Calu3 (cell line): ENCODE measurements at regions not wholly inside any gene's neighbourhood (a gene's known extent, or its start where the extent isn't known, plus 50 kb on each side); places are given as distances from the start of the nearest gene placed in this dataset.
A peak's percentile ranks its signal among the peaks of the same experiment; 100 is the strongest.

Experiments
- BruUV-seq: library from RNA; stranded (reverse); fragments of 400-500 nt; replicated peaks from 2 replicates; lab custom pipeline; 2021; lab: Mats Ljungman, UMichigan
- CTCF ChIA-PET: fragments of 300-600 bp; sonication (Branson Sonifier 250); formaldehyde crosslinking; loops from one replicate; lab custom pipeline; 2022; ENCODE audit warnings: antibody characterized with exemption; lab: Charles Lee
- DNase-seq: peaks from one replicate; pipeline ENCODE4 v3.0.0; 2022
- H3K27ac Mint-ChIP-seq: one replicate; pipeline ENCODE4 v1.8.0; 2022; ENCODE audit warnings: mixed read lengths; ENCODE audit not compliant: unreplicated experiment
- H3K27me3 Mint-ChIP-seq: one replicate; pipeline ENCODE4 v1.8.0; 2022; ENCODE audit warnings: mixed read lengths; ENCODE audit not compliant: unreplicated experiment
- H3K36me3 Mint-ChIP-seq: one replicate; pipeline ENCODE4 v1.8.0; 2022; ENCODE audit warnings: mild to moderate bottlenecking, moderate library complexity, mixed read lengths; ENCODE audit not compliant: insufficient read depth, unreplicated experiment
- H3K4me1 Mint-ChIP-seq: one replicate; pipeline ENCODE4 v1.8.0; 2022; ENCODE audit warnings: mild to moderate bottlenecking, low read depth, mixed read lengths; ENCODE audit not compliant: unreplicated experiment
- H3K4me3 Mint-ChIP-seq: one replicate; pipeline ENCODE4 v1.8.0; 2022; ENCODE audit warnings: mild to moderate bottlenecking, low read depth, moderate library complexity, mixed read lengths; ENCODE audit not compliant: unreplicated experiment
- H3K9me3 Mint-ChIP-seq: one replicate; pipeline ENCODE4 v1.8.0; 2022; ENCODE audit warnings: low read depth, mixed read lengths; ENCODE audit not compliant: unreplicated experiment
- CTCF ChIP-seq: fragments of 200-600 bp; IDR thresholded peaks from one replicate; pipeline ENCODE4 v1.8.0; 2022; ENCODE audit warnings: antibody characterized with exemption; ENCODE audit not compliant: unreplicated experiment
- intact Hi-C: fragments of 100-400 bp; cut with micrococcal nuclease; formaldehyde crosslinking; loops from one replicate; pipeline ENCODE4 v1.10.0; 2022; ENCODE audit not compliant: unreplicated experiment

- no TSS peak for BruUV-seq
- no peak overlapping the region for H3K27ac Mint-ChIP-seq
- H3K27me3 Mint-ChIP-seq: peaks cover 37% of the 10 kb centered on the region
- H3K36me3 Mint-ChIP-seq: no peaks in the 10 kb centered on the region
- H3K4me1 Mint-ChIP-seq: no peaks in the 10 kb centered on the region
- no peak overlapping the region for H3K4me3 Mint-ChIP-seq
- TF ChIP-seq CTCF: no peak
- H3K9me3 Mint-ChIP-seq: no peaks in the 10 kb centered on the region
- intact Hi-C loops: loop anchor here (10.0 kb wide), 1 partner anchor 347 kb away; no protein-coding TSS in a partner anchor
- CTCF ChIA-PET: interaction anchor here (0.5 kb wide), 1 partner anchor 407 kb away, joined by 4 read pairs; no protein-coding TSS in a partner anchor
- DNase-seq: no peak
These were observed 286.6 kb upstream of the GATB start for GRCh38 chr4:152047451-152047850.

- intact Hi-C loops: loop anchor here (10.0 kb wide), 1 partner anchor 349 kb away; no protein-coding TSS in a partner anchor
- TF ChIP-seq CTCF: peak; percentile 55
- no TSS peak for BruUV-seq
- peak overlapping the region; percentile 30 for H3K4me3 Mint-ChIP-seq
- no peaks in the 10 kb centered on the region for H3K9me3 Mint-ChIP-seq
- H3K36me3 Mint-ChIP-seq: no peaks in the 10 kb centered on the region
- H3K4me1 Mint-ChIP-seq: no peaks in the 10 kb centered on the region
- DNase-seq: peak; percentile 78
- H3K27me3 Mint-ChIP-seq: peaks cover 30% of the 10 kb centered on the region
- no peak overlapping the region for H3K27ac Mint-ChIP-seq
- CTCF ChIA-PET: interaction anchor here (1.0 kb wide), 1 partner anchor 232 kb away, joined by 3 read pairs; no protein-coding TSS in a partner anchor
These were observed 285.2 kb upstream of the GATB start for GRCh38 chr4:152045807-152046571.

GRCh38 chr4:152045449-152045806 is 284.6 kb upstream of the GATB start:
- Mint-ChIP-seq H3K36me3 (no peaks in the 10 kb centered on the region), H3K27me3 (peaks cover 30% of the 10 kb centered on the region), H3K4me3 (no peak overlapping the region), H3K27ac (no peak overlapping the region), H3K4me1 (no peaks in the 10 kb centered on the region), H3K9me3 (no peaks in the 10 kb centered on the region)
- no peak for TF ChIP-seq CTCF
- DNase-seq: no peak
- intact Hi-C loops: loop anchor here (10.0 kb wide), 1 partner anchor 349 kb away; no protein-coding TSS in a partner anchor
- CTCF ChIA-PET: interaction anchor here (1.0 kb wide), 1 partner anchor 232 kb away, joined by 3 read pairs; no protein-coding TSS in a partner anchor
- BruUV-seq: no TSS peak

- CTCF ChIA-PET: no interaction called here
- DNase-seq: no peak
- intact Hi-C loops: loop anchor here (10.0 kb wide), 1 partner anchor 350 kb away; no protein-coding TSS in a partner anchor
These were observed 283.7 kb upstream of the GATB start for GRCh38 chr4:152044331-152045036.

More at GRCh38 chr4:152044331-152045036, 283.7 kb upstream of the GATB start:
- no peaks in the 10 kb centered on the region for H3K9me3 Mint-ChIP-seq
- H3K36me3 Mint-ChIP-seq: no peaks in the 10 kb centered on the region
- TF ChIP-seq CTCF: no peak
- no TSS peak for BruUV-seq
- peaks cover 23% of the 10 kb centered on the region for H3K27me3 Mint-ChIP-seq
- H3K27ac Mint-ChIP-seq: no peak overlapping the region
- H3K4me3 Mint-ChIP-seq: no peak overlapping the region
- no peaks in the 10 kb centered on the region for H3K4me1 Mint-ChIP-seq
